COLO668 (cell line): ENCODE measurements at regions not wholly inside any gene's neighbourhood (a gene's known extent, or its start where the extent isn't known, plus 50 kb on each side); places are given as distances from the start of the nearest gene placed in this dataset.
"Not testable (repeated sequence)": the region's sequence is repeated elsewhere in the genome, so short reads cannot be mapped to it uniquely, and the experiment has no call there.

Experiments used
- DNase-seq: peaks from one replicate; lab custom pipeline; 2025; ENCODE audit not compliant: unreplicated experiment; lab: John Stamatoyannopoulos, UW

DNA sequence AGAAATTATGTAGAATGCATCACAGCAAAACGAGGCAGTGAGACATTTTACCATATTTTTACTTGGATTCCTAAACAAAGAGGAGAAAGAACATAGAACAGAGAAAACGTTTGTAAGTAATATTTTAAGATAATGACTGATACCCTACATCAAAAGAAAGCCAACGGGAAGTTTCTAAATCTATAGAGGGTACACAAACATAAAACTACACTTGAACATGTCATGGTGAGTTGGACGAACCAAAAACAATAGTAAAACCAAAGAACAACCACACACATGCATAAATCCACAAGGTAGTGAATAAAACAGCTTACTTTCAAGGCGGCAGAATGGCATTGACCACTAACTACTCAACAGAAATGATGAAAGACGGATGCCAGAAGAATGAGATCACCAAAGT, 209.7 kb upstream of the NOTCH2NLA start:
- DNase-seq, result not testable (repeated sequence)

GRCh38 chr1:146416642-146417041, 187.8 kb upstream of the NOTCH2NLA start:
- not testable (repeated sequence) for DNase-seq

GRCh38 chr1:146415017-146415416, 186.2 kb upstream of the NOTCH2NLA start:
- not testable (repeated sequence) for DNase-seq

GRCh38 chr1:146413911-146414310, 185.1 kb upstream of the NOTCH2NLA start:
- not testable (repeated sequence) for DNase-seq

DNA sequence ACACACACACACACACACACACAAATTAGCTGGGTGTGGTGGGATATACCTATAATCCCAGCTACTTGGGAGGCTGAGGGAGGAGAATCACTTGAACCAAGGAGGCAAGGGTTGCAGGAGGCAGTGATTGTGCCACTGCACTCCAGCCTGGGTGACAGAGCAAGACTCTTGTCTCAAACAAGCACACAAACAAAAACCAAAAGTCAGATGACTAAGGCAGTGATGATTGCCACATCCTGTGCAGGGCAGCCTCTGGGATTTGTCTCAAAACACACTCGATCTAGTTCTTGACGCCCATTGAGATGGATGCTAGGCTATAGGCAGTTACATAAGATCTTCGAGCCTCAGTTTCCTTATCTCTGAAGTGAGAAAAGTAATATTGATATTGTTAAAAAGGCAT, 183.1 kb upstream of the NOTCH2NLA start:
- DNase-seq, result not testable (repeated sequence)

DNA sequence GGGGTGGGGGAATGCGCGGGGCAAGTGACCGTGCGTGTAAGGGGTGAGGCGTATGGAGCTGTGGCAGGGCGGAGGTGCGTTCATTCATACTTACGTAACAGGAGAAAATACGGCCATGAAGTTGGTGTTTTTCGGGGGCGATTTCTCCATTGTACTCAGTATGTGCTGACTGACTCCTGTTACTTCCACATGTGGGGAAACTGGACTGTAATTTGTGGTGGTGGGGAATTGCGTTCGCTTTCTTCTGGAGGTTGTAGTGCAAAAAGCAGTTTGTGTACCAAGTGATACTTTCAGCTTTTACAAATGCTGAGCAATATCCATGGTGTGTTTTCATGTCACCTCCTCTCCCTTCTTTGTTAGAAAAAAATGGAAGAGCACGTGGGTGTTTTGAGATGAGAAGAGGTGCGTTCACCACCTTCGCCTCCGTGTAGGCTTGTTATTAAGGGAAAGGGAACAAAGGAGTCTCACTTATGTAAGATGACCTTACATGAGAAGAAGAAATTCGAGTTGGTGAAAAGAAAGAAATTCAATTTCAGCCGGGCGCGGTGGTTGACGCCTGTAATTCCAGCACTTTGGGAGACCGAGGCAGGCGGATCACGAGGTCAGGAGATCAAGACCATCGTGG, 181.1 kb upstream of the NOTCH2NLA start:
- peak; percentile 63 for DNase-seq

DNA sequence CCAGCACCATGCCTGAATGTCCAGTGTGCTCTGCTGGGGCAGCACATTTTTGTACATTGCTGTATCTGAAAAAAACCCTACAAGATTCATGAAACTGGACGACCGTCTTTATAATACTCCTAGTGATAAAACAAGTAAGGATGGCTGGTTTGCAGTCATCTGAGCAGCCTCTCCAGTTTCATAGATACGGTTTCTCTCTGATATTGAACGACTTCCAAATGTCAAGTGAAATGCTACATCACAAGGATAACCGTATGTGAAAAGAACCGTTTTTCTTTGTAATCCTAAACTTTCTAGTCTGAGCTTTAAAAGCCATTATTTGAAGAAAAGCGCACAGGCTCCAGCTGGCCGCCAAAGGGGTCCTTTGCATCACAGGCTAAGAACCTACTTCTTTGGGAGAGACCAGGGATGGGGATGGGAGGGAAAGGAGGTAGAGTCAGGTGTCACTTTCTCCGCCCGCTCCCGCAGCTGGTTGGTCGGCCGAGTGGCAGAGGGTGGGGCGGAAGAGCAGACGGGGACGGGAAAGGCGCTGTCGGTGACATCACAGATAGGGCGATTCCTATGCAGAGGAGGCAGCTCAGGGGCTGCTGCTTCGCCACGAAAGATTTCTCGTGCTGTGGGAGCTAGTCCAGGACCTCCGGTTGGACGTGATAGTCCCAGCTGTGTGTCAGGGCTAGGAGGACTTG, 180.4 kb upstream of the NOTCH2NLA start:
- peak; percentile 77 for DNase-seq

DNA sequence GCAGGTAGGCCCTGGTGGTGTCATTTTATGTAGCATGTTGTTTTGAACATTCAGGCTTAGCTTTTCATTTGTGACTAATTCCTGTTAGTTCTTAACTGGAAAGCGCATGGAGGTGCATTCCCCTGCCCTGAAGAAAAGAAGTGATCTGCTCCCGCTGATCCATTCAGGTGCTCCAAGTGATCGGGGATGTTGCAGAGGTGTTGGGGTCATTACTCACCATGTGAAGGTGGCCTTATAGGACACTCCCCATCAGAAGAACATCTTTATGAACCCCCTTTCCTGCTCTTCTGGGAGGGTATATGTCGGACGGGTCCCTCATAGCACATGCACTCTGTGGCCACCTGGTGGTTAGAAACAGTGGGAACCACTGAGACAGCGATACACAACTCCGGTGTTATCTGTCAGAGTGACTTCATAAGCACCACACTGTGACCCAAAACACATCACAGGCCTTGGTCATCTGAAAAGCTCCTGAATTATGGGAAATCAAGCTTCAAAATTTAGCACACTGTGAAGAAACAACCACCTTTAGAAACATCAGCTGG, 172.5 kb upstream of the NOTCH2NLA start:
- not testable (repeated sequence) for DNase-seq

DNA sequence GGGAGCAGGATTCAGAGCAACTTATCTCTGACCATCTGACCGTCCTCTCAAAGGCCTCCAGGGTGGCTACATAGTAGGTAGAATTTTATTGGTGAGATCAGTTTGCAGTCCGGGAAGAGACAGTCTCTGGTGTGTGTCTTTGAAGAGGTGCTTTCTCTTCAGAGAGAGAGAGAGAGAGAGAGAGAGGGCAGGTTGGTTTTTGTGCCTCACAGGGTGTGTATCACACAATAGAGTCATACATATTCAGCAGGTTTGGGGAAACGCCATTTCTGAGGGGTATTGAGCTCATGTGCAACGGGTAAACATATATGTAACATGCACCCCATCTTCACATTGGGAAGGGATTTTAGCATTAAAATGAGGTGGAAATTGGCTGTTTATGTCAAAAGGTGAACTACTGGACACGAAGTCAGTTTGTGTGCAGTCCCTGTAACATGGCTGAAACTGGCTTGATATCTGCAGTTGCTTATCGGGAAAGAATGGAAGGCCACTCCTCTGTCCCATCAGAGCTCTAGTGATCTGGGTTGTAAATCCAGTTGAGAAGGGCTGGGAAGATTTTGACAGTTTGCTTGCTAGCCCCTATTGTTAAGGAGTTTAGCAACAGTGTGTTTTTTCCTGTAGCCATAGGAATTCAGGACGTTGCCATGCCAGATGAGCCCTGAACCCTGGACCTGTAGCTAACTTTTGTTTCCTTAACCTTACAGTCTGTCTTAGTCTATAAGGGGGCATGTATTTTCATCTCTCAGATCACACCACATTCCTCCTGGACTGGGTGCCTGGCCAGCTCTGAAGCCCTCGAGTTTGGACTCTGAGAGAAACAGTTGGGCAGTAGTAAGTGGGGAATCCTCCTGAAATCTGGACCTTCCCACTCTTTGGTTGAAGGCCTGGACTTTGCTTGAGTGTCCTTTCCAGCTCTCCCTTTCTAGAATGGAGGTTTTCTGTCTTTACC, 171.6 kb upstream of the NOTCH2NLA start:
- not testable (repeated sequence) for DNase-seq

- not testable (repeated sequence) for DNase-seq
These were observed 170.4 kb upstream of the NOTCH2NLA start for GRCh38 chr1:146399225-146399624.

- not testable (repeated sequence) for DNase-seq
These were observed 168.0 kb upstream of the NOTCH2NLA start for GRCh38 chr1:146396801-146397200.

DNA sequence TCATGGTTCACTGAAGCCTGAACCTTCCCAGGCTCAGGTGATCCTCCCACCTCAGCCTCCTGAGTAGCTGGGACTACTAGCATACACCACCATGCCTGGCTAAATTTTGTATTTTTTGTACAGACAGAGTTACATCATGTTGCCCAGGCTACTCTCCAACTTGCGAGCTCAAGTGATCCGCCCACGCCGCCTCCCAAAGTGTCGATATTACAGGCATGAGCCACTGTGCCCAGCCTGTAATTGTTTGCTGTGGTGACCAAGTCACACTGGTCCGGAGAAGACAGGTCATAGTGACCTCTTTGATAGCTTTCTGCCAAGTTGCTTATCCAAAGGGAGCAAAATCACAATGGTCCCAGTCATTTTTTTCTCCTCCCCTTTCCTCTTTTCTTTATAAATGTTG, 167.4 kb upstream of the NOTCH2NLA start:
- DNase-seq, result not testable (repeated sequence)

DNA sequence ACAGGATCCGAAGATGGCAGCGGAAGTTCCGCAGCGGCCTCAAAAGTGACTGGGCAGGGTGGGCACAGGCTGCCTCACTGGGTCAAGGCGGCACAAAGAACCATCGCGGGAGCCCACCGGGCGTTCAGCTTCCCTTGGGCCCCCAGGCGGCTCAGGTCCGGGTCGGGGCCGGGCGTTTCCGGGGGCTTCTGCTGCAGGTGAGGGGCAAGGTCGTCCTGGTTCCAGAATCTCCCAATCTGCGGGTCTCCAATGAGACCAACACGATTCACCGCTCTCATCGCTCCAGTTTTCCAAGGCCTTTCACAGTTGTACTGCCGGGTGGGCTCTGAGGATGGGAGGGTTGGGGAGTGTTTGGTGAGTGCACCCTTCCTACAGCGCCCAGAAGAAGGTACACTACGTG, 165.0 kb upstream of the NOTCH2NLA start:
- not testable (repeated sequence) for DNase-seq

DNA sequence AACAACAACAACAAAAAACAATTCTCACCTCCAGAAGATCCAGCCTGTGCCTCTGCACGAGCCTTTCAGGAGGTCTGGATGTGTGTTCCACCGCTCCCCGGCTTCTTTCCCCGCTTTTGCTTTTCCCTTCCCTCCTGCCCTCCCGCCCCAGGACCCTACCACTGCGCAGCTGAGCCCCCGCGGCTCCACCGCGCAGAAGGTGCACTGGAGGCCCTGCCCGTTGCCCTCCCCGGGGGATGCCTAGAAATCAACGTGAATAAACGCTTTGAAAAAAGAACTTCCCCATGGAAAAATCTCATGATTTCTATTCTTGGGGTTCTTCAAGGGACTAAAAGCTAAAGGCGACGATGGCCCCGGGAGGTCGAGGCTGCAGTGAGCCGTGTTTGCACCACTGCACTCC, 164.3 kb upstream of the NOTCH2NLA start:
- DNase-seq, result not testable (repeated sequence)

GRCh38 chr1:146389178-146389577, 160.4 kb upstream of the NOTCH2NLA start:
- not testable (repeated sequence) for DNase-seq

- DNase-seq, result not testable (repeated sequence)
These were observed 159.1 kb upstream of the NOTCH2NLA start for GRCh38 chr1:146387750-146388469.

DNA sequence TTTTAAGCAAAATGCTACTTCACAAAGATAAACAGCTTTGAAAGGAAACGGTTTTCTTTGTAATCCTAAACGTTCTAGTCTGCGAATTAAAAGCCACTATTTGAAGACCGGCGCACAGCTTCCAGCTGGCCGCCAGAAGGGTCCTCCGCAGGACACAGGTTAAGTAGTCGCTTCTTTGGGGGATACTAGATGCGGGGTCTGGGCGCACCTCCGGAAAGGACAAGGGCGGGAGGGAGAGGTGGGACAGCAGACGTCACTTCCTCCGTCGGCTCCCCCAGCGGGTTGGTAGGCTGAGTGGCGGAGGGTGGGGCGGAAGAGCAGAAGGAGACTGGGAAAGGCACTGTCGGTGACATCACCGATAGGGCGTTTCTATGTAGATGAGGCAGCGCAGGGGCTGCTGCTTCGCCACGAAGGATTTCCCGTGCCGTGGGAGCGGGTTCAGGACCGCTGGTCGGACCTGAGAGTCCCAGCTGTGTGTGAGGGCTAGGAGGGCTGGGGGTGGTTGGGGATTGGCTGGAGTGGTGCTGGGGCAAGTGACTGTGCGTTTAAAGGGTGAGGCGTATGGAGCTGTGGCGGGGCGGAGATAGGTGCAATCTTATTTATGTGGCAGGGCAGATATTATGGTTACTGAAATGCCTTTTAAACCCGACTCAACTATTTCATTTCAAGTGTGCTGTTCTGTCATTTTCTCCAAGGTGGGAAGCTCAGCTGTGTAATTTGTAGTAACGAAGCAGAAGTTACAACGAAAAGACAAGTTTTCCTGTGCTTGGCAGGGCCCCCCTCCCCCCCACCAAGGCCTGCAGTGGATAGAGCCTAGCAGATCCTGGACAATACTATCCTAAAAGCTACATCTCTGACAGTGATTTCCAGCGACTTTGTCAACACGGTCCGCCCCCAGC, 158.3 kb upstream of the NOTCH2NLA start:
- DNase-seq, result peak; percentile 85

- DNase-seq, result not testable (repeated sequence)
These were observed 152.4 kb upstream of the NOTCH2NLA start for GRCh38 chr1:146381196-146381595.

DNA sequence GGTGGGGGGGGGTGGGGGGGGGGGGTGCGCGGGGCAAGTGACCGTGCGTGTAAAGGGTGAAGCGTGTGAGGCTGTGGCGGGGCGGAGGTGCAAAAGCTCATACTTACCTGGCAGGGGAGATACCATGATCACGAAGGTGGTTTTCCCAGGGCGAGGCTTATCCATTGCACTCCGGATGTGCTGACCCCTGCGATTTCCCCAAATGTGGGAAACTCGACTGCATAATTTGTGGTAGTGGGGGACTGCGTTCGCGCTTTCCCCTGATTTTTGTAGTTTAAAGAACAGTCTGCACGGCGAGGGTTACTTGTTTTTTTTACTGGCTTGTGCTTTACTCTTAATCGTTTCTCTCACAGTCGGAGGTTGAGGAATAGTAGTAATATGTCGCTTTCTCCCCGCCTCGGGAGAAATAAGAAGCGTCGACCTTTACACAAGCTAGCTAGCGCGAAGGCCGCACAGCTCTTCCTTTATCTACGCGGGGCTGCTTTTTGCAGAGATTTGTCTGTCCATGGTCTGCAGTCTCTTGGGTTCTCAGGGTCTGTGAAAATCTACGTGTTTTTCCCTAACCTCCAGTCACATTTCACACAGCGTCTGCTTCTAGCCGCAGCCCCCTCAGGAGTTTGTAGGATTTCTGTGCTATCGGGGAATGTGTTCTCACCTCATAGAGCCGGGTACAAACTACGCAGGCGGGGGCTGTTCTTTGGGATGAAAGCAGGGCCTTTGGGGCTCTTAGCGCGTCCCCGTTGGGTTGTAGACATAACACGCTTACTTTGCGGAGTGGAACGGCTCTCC, 148.1 kb upstream of the NOTCH2NLA start:
- DNase-seq, result peak; percentile 83
